H9 (cell line): ENCODE measurements at regions not wholly inside any gene's neighbourhood (a gene's known extent, or its start where the extent isn't known, plus 50 kb on each side); places are given as distances from the start of the nearest gene placed in this dataset.

ENCODE experiments used
- DNase-seq: peaks from one replicate; pipeline ENCODE4 v3.0.0-alpha.2; 2017
- H2AFZ ChIP-seq: one replicate; pipeline ENCODE4 v1.6.1; 2013; ENCODE audit warnings: mild to moderate bottlenecking, low read length, control low read depth, moderate library complexity
- H2AK5ac ChIP-seq: 2 replicates; pipeline ENCODE4 v1.6.1; 2013; ENCODE audit warnings: low read length, control low read depth, mixed read lengths; ENCODE audit not compliant: insufficient read length
- H2BK120ac ChIP-seq: one replicate; pipeline ENCODE4 v1.6.1; 2013; ENCODE audit warnings: low read depth, mild to moderate bottlenecking, low read length, control low read depth, inconsistent platforms; ENCODE audit not compliant: poor library complexity, severe bottlenecking
- H2BK12ac ChIP-seq: 2 replicates; pipeline ENCODE4 v1.6.1; 2013; ENCODE audit warnings: low read length, control low read depth, mixed read lengths, low read depth; ENCODE audit not compliant: insufficient read length
- H2BK15ac ChIP-seq: 2 replicates; pipeline ENCODE4 v1.6.1; 2013; ENCODE audit warnings: low read depth, low read length, control low read depth
- H2BK20ac ChIP-seq: one replicate; pipeline ENCODE4 v1.6.1; 2013; ENCODE audit warnings: low read depth, mild to moderate bottlenecking, low read length, control low read depth, inconsistent platforms; ENCODE audit not compliant: poor library complexity, severe bottlenecking
- H2BK5ac ChIP-seq: 2 replicates; pipeline ENCODE4 v1.6.1; 2013; ENCODE audit warnings: low read length, control low read depth, mixed read lengths; ENCODE audit not compliant: insufficient read length
- H3K14ac ChIP-seq: 2 replicates; pipeline ENCODE4 v1.6.1; 2013; ENCODE audit warnings: low read length, control low read depth; ENCODE audit not compliant: insufficient read depth
- H3K18ac ChIP-seq: 2 replicates; pipeline ENCODE4 v1.6.1; 2013; ENCODE audit warnings: low read depth, mild to moderate bottlenecking, mixed read lengths, low read length, control low read depth; ENCODE audit not compliant: insufficient read length
- H3K23ac ChIP-seq: 2 replicates; pipeline ENCODE4 v1.6.1; 2013; ENCODE audit warnings: low read length, control low read depth, mixed read lengths, low read depth; ENCODE audit not compliant: insufficient read length
- H3K23me2 ChIP-seq: 2 replicates; pipeline ENCODE4 v1.6.1; 2013; ENCODE audit warnings: low read depth, mild to moderate bottlenecking, mixed read lengths, low read length, control low read depth; ENCODE audit not compliant: insufficient read length, poor library complexity, severe bottlenecking
- H3K27ac ChIP-seq: 2 replicates; pipeline ENCODE4 v1.5.1; 2013; ENCODE audit warnings: low read length, control low read depth, mixed read lengths, low read depth; ENCODE audit not compliant: insufficient read length
- H3K27me3 ChIP-seq: 2 replicates; pipeline ENCODE4 v1.6.1; 2013; ENCODE audit warnings: low read length, control low read depth, inconsistent platforms; ENCODE audit not compliant: insufficient read depth
- H3K4ac ChIP-seq: 2 replicates; pipeline ENCODE4 v1.6.1; 2013; ENCODE audit warnings: low read depth, mild to moderate bottlenecking, control low read depth, inconsistent platforms, low read length, moderate library complexity
- H3K4me1 ChIP-seq: 2 replicates; pipeline ENCODE4 v1.6.1; 2013; ENCODE audit warnings: low read length, control low read depth, inconsistent platforms; ENCODE audit not compliant: insufficient read depth
- H3K4me2 ChIP-seq: 2 replicates; pipeline ENCODE4 v1.6.1; 2013; ENCODE audit warnings: low read length, control low read depth, mixed read lengths; ENCODE audit not compliant: insufficient read length, insufficient read depth
- H3K56ac ChIP-seq: 2 replicates; pipeline ENCODE4 v1.6.1; 2013; ENCODE audit warnings: low read depth, mild to moderate bottlenecking, mixed read lengths, low read length, control low read depth; ENCODE audit not compliant: insufficient read length
- H3K79me1 ChIP-seq: 2 replicates; pipeline ENCODE4 v1.6.1; 2013; ENCODE audit warnings: low read depth, mild to moderate bottlenecking, moderate library complexity, low read length, control low read depth, inconsistent platforms; ENCODE audit not compliant: insufficient read depth, poor library complexity, severe bottlenecking
- H3K79me2 ChIP-seq: 2 replicates; pipeline ENCODE4 v1.6.1; 2013; ENCODE audit warnings: low read length, control low read depth, inconsistent platforms; ENCODE audit not compliant: insufficient read depth
- H3K9ac ChIP-seq: 2 replicates; pipeline ENCODE4 v1.6.1; 2013; ENCODE audit warnings: low read length, control low read depth, mixed read lengths; ENCODE audit not compliant: insufficient read length; ENCODE audit errors: extremely low read depth
- H3K9me3 ChIP-seq: one replicate; pipeline ENCODE4 v1.6.1; 2013; ENCODE audit warnings: low read depth, low read length, inconsistent platforms; ENCODE audit not compliant: control insufficient read depth
- H3T11ph ChIP-seq: one replicate; pipeline ENCODE4 v1.6.1; 2013; ENCODE audit warnings: mild to moderate bottlenecking, low read length, control low read depth, inconsistent platforms
- H4K20me1 ChIP-seq: one replicate; pipeline ENCODE4 v1.6.1; 2013; ENCODE audit not compliant: control insufficient read depth, insufficient read length, insufficient read depth
- H4K5ac ChIP-seq: 2 replicates; pipeline ENCODE4 v1.6.1; 2013; ENCODE audit warnings: low read depth, mild to moderate bottlenecking, mixed read lengths, low read length, control low read depth; ENCODE audit not compliant: insufficient read length
- H4K8ac ChIP-seq: replicated peaks from 2 replicates; pipeline ENCODE4 v1.6.1; 2013; ENCODE audit warnings: low read length, control low read depth, mixed read lengths, low read depth; ENCODE audit not compliant: insufficient read length
- H4K91ac ChIP-seq: 2 replicates; pipeline ENCODE4 v1.6.1; 2013; ENCODE audit warnings: low read depth, mild to moderate bottlenecking, moderate library complexity, mixed read lengths, low read length, control low read depth; ENCODE audit not compliant: insufficient read length
- H3K27ac Mint-ChIP-seq, 3 experiments: 2 replicates in 2 of 3; 3 replicates in 1 of 3; pipeline ENCODE4 v1.8.0; 2020 to 2021; ENCODE audit warnings: mixed read lengths in 3 of 3, mild to moderate bottlenecking in 1 of 3, moderate library complexity in 1 of 3
- H3K27me3 Mint-ChIP-seq: 2 replicates; pipeline ENCODE4 v1.8.0; 2021; ENCODE audit warnings: low read depth, mild to moderate bottlenecking, moderate library complexity, mixed read lengths
- H3K36me3 Mint-ChIP-seq, 3 experiments: 2 replicates in 2 of 3; 3 replicates in 1 of 3; pipeline ENCODE4 v1.8.0; 2020 to 2021; ENCODE audit warnings: low read depth in 3 of 3, mixed read lengths in 3 of 3; ENCODE audit not compliant: insufficient read depth in 1 of 3
- H3K4me1 Mint-ChIP-seq, 2 experiments: 2 replicates each; pipeline ENCODE4 v1.8.0; 2020; ENCODE audit warnings: mixed read lengths in 2 of 2
- H3K4me3 Mint-ChIP-seq, 2 experiments: 2 replicates in 1 of 2; 3 replicates in 1 of 2; pipeline ENCODE4 v1.8.0; 2020 to 2021; ENCODE audit warnings: mild to moderate bottlenecking in 2 of 2, mixed read lengths in 2 of 2, moderate library complexity in 1 of 2
- H3K9me3 Mint-ChIP-seq, 2 experiments: 2 replicates in 1 of 2; 3 replicates in 1 of 2; pipeline ENCODE4 v1.8.0; 2020; ENCODE audit warnings: mild to moderate bottlenecking in 2 of 2, mixed read lengths in 2 of 2, moderate library complexity in 1 of 2
- CTCF ChIP-seq: fragments of 200-600 bp; sonication (generic); conservative IDR thresholded peaks from 3 replicates; pipeline ENCODE4 v1.8.0; 2021; ENCODE audit warnings: antibody characterized with exemption, mild to moderate bottlenecking
- WGBS: extraction: QIAGEN DNeasy Blood & Tissue Kit; methylation state at CpG from one replicate; pipeline ENCODE4 v1.1.7; 2013; ENCODE audit warnings: missing lambda C conversion rate, low lambda C conversion rate, mixed read lengths; ENCODE audit not compliant: insufficient read length; ENCODE audit errors: extremely low coverage; 5-methylcytosine and 5-hydroxymethylcytosine counted together

DNA sequence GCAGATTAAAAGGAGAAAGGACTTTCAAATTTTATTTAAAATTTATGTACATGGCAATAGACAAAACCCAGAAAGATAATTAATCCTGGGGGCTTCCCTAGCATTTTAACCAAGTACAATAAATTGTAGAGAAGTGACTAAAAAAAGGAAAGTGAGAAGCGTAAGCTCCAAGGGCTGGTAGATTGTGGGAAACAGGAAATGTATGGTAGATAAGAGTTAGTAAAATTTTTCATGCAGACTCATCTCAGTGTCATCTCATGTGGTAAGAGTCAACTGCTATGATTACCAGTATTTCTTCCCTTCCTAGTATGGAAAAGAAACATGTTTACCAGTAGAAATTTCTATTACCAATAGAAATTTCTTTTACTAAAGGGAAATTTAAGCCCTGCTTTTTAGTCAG lies 464.3 kb upstream of the AGTR1 start:
- no peaks in the 10 kb centered on the region for H3K79me1 ChIP-seq
- H3K18ac ChIP-seq: no peak overlapping the region
- H4K5ac ChIP-seq: no peak overlapping the region
- no peak overlapping the region for H3K4me2 ChIP-seq
- Mint-ChIP-seq H3K27me3 (no peaks in the 10 kb centered on the region), H3K4me3 (no peak overlapping the region), H3K36me3 (no peaks in the 10 kb centered on the region), H3K9me3 (no peaks in the 10 kb centered on the region), H3K4me1 (no peaks in the 10 kb centered on the region), H3K27ac (no peak overlapping the region)
- H3T11ph ChIP-seq: no peak overlapping the region
- no peak overlapping the region for H2BK120ac ChIP-seq
- DNase-seq: no peak
- H3K9ac ChIP-seq: no peak overlapping the region
- no peak overlapping the region for H2BK12ac ChIP-seq
- H2AK5ac ChIP-seq: no peak overlapping the region
- H3K27ac ChIP-seq: no peak overlapping the region
- no peak overlapping the region for H3K4ac ChIP-seq
- H2BK20ac ChIP-seq: no peak overlapping the region
- TF ChIP-seq CTCF: no peak
- no peak overlapping the region for H4K8ac ChIP-seq
- no peak overlapping the region for H3K14ac ChIP-seq
- no peaks in the 10 kb centered on the region for H3K4me1 ChIP-seq
- H4K91ac ChIP-seq: no peak overlapping the region
- no peak overlapping the region for H2BK15ac ChIP-seq
- no peaks in the 10 kb centered on the region for H3K9me3 ChIP-seq
- WGBS: no CpG with 5 or more reads among the region's 1 CpG
- no peak overlapping the region for H2AFZ ChIP-seq
- H2BK5ac ChIP-seq: no peak overlapping the region
- no peaks in the 10 kb centered on the region for H4K20me1 ChIP-seq
- no peaks in the 10 kb centered on the region for H3K27me3 ChIP-seq
- H3K23ac ChIP-seq: no peak overlapping the region
- H3K79me2 ChIP-seq: no peaks in the 10 kb centered on the region
- H3K56ac ChIP-seq: no peak overlapping the region
- no peaks in the 10 kb centered on the region for H3K23me2 ChIP-seq
